GM19035 (cell line): ENCODE measurements at regions not wholly inside any gene's neighbourhood (a gene's known extent, or its start where the extent isn't known, plus 50 kb on each side); places are given as distances from the start of the nearest gene placed in this dataset.
"Not testable (repeated sequence)": the region's sequence is repeated elsewhere in the genome, so short reads cannot be mapped to it uniquely, and the experiment has no call there.

ENCODE experiments used
- ATAC-seq: cut with Tn5 transposase; IDR thresholded peaks from one replicate; pipeline ENCODE4 v1.9.1; 2021; ENCODE audit not compliant: unreplicated experiment

DNA sequence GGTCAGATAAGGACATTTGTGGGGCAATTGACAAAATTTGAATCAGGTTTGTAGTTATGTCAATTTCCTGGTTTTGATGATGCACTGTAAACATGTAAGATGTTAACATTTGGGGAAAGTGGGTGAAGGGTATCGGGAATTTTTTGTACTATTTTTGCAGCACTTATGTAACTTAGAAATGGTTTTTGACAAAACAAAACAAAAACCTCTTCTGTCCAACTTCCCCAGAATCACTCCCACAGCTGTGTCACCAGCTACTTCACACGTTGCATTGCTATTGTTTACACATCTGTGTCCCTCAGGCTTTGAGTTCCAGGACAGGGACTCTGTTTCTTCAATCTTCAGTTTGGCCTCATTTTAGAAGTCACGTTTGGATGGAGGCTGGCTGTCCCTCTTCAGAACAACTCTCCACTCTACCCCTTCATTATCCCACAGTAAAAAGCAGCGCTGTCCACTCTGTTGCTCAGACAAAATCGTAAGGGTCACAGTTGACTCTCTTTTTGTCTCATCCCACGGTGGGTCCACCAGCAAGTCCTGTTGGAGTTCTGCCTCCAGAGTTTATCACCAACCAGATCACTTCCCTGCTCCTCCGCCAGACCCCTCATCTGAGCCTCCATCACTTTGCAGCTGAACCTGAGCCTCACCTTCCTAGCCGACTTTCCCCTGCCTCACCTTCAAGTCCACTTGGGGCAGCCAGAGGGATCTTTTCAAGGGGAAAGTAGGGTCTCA lies 63.2 kb downstream of the NENF start:
- ATAC-seq, result no peak

DNA sequence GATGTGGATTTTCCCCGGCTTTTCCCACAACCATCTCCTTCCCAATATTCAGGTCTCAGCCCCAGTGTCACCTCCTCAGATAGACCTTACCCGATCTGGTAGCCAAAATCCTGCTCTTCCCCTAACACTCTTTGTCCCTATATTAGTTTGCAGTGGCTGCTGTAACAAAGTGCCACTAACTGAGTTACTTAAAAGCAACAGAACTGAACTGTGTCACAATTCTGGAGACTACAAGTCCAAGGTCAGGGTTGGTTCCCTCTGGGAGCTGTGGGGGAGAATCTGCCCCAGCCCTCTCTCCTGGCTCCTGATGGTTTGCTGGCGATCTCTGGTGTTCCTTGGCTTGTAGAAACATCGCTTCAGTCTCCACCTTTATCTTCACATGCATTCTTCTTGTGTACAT lies 64.0 kb downstream of the NENF start:
- no peak for ATAC-seq

DNA sequence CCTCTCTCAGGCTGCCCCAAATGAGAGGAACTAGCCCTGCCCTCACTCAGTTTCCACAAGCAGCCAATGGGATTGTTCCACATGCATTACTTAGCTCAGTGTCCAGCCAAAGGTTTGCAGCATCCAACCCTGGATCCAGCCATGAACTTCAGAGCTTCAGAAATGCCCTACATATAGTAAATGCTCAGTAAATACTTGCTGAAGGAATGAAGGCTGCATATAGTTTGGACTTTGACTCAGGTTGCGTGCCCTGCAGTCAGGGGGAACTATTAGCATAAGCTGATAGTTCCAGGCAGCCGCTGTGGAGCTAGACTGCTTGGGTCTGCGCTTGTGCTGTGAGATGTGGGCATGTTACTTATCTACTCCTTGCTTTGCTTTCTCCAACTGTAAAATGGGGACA lies 64.8 kb downstream of the NENF start:
- no peak for ATAC-seq

DNA sequence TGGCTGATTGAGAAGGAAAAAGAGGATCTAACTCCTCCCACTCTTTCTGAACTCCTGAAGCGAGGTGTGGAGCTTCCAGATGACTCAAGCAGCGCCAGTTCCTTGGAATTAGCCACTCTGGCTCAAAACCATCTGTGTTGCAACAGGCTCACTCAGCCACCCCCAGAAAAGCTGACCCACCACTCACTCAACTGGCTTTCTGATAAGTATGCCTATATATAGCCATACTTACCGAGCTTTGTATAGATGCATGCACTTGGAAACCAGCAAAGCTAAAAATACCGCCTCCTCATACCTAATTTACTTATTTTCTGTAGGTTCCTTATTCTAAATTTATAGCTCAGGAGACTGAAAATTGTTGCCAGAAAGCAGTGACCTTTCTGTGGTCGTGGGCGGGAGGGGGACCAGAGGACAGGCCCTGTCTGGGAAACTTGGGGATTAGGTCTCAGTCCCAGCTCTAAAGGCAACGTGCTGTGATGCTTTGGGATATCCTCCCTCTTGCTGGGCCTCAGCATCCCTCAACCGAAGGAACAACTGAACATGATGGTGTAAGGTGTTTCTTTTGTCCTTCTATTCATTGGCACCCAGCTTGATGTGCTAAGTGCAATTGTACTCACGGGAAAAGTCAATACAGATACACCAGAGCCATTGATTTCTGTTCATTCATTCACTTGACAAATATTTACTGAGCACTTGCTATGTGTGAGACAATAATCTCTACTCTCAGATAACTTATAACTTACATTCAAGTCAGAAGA lies 65.7 kb downstream of the NENF start:
- no peak for ATAC-seq

DNA sequence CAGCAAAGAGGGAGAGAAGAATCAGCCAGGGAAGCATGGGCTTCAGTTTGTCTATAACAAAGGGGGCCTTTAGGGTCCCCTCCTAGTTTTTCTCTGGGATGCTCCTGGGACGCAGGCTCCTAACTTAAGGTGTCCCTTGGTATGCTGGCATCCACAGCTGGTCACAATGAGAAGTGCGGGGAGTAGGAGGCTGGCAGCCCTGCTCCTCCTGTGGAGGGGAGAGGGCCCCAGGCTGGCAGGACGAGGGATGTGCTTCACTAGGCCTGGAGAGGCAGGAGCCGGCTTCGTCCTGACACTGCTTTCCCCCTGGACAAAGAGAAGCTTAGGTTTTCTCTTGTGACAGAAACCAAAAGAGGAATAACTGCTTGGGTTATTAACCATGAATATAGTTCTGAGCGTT lies 67.6 kb downstream of the NENF start:
- ATAC-seq, result no peak

DNA sequence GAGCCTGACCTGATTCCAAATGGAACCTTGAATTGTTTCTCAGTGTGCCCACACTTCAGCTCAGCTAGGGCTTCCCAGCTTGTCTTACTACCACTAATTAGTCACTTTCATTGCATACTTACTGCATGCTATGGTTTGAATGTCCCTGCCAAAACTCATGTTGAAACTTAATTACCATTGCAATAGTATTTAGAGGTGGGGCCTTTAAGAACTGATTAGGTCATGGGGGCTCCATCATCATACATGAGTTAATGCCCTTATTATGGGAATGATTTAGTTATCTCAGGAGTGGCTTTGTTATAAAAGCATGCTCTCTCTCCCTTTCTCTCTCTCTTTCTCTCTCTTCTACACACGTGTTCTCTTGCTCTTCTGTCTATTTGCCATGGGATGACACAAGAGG lies 68.3 kb downstream of the NENF start:
- ATAC-seq, result no peak

DNA sequence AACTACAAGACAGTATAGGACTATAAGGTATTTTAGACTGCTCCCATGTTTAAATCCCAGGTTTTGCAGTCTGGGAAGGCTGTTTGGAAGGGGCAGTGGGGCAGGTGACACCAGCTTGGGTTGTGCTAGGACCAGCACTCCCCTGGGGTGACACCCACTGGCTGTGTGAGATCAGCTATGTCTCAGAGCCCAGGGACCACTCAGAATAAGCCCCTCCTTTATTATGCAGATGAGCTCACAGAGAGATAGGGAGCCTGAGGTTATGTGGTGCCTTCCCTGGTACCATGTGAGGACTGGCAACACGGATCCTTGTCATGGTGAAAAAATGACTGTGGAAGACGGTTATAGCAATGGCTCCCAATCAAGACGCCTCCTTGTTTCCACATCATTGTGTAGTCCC lies 71.0 kb downstream of the NENF start:
- ATAC-seq, result no peak

DNA sequence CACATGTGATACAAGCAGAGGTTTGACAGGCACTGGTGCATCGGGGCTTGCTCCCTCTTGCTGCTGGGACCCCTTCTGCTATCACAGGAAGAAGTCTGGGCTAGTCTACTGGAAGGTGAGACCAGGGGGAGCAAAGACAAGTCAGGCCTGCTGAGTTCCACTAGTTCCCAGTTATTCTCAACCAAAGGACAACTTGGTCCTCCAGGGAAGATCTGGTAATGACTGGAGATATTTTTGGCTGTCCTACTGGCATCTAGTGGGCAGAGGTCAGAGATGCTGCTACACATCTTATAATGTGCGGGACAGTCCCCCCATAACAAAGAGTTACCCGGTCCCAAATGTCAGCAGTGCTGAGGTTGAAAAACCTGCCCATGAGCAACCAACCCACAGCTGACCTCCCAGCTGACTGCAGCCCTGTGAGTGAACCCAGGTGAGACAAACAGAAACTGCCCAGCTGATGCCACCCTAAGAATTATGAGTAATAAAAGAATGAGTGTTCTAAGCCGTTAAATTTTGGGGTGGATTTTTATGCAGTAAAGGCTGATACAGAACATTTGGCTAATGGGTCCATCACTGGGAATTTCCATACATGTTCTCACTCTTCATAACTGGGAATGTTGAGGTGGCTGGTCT lies 71.6 kb downstream of the NENF start:
- ATAC-seq, result no peak

DNA sequence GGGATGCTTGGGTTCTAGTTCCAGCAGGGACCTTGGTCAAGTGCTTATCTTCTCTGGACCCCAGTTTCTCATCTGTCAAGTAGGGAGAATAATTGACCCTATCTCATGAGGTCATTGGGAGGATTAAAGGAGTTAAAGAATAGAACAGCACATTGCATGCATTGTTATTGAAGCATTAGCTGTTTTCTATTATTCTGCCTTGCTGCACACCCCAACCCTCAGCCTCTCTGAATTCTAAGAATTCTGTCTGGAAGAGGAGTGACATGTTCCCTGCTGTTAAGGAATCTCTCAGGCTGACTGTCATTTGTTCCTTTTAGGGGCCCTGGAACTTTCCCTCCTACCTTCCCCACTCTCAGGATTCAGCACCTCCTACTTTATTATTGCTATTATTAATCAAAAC lies 73.9 kb downstream of the NENF start:
- ATAC-seq, result no peak

DNA sequence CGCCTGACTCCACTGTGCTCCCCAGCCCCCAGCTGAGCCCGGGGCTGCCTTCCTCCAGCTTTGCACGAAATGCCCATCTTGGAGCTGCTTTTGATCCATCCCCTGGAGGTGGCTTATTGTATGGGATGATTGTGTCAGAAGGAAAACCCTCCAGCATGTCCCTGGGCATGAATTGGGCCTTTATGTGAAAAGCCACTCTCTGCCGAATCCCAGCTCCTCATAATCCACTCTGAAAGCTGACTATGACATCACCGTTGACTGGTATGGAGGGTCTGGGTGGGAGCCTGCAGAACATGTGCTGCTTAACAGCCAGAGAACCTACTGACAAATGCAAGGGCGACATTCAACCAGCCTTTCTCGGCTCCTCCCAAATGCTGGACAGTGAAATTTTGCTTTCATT lies 74.6 kb downstream of the NENF start:
- no peak for ATAC-seq

DNA sequence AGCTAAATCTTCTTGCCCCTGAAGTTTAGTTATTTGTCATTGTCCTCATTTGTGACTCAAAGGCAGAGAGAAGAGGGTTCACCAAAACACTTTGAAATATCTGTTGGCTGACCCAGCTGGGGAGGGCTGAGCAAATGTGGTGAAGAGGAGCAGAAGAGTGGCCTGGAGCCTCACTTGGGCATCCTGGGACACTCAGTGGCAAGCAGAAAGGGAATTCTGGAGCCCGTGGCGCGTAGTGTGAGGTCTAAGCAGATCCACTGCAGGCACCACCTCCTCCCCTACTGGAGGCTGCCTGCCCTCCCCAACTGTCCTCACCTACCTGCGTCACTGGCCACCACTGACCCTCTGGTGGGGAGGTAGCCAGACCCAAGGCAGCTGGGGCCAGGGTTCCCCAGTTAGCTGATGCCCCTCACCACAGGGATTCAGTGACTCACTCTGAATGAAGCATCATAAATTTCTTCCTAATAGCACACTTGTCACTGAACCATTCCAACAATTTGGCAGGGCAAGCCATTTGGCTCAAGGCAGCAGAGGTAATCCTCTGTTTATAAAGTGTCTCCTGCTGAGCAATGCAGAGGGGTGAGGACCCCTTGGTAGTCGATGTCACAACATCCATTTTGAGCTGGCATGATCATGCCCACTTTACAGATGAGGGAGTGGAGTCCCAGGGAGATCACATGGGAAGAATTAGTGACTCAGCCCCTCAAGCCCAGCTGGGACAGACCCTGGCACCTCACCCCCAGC lies 80.3 kb downstream of the NENF start:
- ATAC-seq, result no peak

DNA sequence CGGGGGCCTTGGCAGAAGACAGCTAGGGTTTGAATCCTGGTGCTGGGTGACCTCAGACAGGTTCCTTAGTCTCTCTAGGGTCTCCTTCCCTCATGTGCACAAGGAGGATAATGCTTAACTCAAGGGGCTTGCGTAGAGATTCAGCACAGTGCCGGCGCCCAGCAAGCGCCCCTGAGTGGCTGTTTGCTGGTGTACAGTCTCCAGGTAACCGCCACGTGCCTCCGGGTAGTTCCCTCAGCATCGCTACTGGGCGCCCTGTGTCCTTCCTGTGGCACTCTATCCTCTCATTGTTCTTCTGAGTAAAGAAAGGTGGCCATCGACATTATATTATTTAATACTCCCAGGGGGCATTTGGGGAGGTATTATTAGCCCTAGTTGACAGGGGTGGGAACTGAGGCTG lies 80.9 kb downstream of the NENF start:
- ATAC-seq, result no peak

DNA sequence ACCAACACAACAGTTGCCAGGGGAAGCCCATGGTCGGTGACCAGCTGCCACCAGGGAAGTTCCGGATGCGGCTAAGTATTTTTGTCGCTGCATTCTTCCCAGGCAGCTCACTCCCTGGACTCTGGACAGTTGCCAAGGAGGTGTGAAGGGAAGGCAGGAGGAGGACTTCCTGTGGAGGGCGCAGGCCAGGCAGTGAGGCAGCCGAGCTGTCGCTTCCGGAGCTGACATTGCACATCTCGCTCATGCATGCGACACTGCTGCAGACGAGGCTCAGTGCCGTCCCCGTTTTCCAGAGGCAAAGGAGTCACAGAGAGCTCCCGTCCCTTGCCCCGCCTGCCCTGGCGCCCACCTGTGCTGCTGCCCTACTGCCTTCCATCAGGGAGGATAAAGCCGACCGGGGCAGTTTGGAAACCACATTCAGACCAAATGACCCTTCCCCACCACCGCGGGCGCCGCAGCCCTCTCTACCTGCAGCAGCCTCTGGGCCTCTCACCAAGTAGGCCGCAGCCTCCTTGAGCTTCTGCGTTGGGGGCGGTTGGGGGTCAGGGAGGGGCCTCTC lies 81.4 kb downstream of the NENF start:
- ATAC-seq, result no peak

DNA sequence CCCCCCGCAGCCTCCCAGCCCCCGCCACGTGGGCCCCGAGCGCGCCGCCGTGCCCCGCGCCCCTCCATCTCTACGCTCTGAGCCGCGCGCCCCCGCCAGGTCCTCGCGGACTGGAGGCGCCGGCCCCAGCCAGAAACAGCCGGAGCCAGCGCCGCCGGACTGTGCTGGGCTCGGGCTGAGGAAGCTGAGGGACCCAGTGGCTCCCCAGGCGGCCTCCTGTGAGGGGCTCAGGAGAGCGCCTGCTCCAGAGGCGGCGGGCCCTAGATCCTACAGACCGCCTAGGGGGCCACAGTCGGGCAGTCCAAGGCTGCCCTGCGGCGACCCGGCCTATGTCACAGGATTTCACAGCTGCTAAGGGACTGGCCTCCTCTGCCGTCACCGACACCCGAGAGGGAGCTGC lies 82.1 kb downstream of the NENF start:
- no peak for ATAC-seq

DNA sequence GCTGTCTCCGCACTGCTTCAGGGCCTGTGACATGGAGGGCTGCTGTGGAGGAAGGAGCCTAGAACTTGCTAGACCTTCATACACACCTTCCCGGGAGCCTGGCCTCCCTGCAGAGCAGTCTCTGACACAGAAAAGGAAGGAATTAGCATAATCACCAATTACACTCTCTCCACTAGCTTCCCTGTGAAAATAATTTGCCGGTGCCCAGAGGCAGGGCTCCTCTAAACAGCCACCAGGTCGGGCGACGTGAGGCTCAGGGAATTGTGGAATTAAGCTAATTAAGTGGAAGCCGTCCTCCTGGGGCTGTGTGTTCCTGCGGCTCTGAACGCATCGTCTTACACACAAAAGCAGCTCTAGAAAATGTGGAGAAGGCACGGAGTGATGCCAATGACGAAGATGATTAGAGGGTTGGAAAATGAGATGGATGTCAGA lies 82.6 kb downstream of the NENF start:
- no peak for ATAC-seq

DNA sequence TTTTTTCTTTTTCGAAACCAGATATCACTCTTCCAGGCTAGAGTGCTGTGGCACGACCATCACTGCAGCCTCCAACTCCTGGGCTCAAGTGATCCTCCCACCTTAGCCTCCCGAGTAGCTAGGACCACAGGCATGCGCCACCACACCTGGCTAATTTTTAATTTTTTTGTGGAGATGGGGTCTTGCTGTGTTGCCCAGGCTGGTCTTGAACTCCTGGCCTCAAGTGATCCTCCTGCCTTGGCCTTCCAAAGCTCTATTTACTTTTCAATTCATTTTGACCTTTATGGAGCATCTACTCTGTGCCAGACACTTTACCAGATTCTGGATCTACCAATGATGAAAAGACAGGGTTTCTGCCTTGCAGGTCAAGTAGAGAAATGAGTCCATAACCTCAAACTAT lies 83.3 kb downstream of the NENF start:
- not testable (repeated sequence) for ATAC-seq

DNA sequence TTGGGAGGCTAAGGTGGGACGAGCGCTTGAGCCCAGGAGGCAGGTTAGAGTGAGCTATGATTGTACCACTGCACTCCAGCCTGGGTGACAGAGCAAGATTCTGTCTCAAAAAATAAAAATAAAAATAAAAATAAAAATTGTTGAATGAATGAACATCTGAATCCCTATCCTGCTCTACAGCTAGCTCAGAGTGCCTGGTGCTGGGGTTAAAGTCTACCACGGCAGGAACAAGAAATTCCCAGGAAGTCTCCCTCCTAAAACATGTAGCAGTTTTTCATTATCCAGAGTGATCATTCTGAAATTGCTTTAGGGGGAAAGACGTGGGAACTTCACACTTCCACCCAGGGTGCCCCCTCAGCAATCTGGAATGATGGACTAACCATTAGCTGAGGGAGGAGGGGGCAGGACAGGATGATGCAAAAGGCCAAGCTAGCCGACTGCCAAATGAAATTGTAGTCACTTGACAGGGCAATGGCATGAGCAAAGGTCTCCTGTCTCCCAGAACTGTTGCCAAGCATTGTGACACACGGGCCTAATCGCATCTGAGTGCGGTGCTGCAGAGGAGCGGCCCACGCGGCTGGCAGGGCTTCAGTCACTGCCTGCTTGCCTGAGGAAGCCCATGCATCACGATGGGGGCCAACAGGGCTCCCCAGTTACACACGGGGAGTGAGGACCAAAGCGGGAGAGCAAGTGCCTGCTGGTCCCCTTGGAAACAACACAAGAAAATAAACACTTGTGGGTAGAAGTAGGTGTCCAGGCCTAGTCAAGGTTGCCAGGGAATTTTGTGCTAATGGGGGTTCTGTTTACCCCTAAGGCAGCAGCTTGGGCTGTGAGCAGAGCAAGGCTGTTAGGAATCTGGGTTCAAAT lies 85.7 kb downstream of the NENF start:
- ATAC-seq, result no peak

DNA sequence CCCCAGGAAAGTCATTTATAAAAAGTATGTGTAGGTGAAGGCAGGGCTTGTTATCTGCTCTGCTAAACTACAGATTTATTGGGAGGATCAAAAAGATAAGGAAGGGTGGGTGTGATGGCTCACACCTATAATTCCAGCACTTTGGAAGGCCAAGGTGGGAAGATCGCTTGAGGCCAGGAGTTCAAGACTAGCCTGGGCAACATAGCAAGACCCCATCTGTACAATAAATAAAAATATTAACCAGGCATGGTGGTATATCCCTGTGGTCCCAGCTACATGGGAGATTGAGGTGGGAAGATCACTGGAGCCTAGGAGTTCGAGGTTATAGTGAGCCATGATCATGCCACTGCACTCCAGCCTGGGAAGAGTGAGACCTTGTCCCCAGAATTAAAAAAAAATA lies 86.4 kb downstream of the NENF start:
- ATAC-seq, result no peak

DNA sequence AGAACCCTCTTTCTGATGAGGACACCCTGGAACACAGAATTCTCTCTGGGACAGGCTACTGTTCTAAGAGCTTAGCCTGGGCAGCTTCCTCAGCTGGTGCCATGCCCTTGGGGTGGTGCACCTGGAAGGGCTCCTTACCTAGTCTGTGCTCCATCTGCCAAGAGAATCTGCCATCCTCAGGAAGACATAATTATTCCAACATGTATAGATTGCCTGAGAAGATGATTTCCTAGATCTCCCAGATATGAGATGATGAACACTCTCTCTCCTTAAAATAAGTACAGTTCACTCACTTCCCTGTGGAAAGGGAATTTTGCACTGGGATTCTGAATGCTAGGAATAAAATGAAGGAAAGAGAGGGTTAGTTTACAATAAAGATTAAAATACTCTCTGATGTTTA lies 87.6 kb downstream of the NENF start:
- no peak for ATAC-seq

DNA sequence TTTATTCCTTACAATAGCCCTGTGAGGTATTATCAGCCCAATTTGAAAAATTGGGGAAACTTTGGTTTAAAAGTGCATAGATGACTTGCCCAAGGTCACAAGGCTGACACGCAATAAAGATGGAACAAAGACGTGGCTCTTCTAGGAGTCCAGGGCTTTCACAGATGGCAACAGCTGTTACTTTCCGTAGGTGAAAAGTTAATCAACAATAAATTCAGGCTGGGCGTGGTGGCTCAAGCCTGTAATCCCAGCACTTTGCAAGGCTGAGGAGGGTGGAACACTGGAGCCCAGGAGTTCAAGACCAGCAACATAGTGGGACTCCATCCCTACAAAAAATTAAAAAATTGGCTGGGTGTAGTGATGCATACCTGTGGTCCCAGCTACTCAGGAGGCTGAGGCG lies 87.8 kb upstream of the ATF3 start:
- ATAC-seq, result no peak
